MM.1S (cell line): ENCODE measurements at regions not wholly inside any gene's neighbourhood (a gene's known extent, or its start where the extent isn't known, plus 50 kb on each side); places are given as distances from the start of the nearest gene placed in this dataset.

Experiments used
- EZH2 ChIP-seq: fragments of 300-600 bp; sonication (generic); optimal IDR thresholded peaks from 2 replicates; pipeline ENCODE3; 2017; ENCODE audit warnings: low read depth, mild to moderate bottlenecking, antibody characterized with exemption, low read length, mixed read lengths
- EZH2phosphoT487 ChIP-seq: fragments of 300-600 bp; sonication (generic); IDR thresholded peaks from 2 replicates; pipeline ENCODE4 v1.6.1; 2018; ENCODE audit warnings: antibody characterized with exemption, low read length
- TF ChIP-seq, protein P1 (sequence below): fragments of 300-600 bp; sonication (generic); IDR thresholded peaks from 2 replicates; pipeline ENCODE4 v1.5.1; 2016; ENCODE audit warnings: antibody characterized with exemption, low read length, mixed read lengths

- TF ChIP-seq, protein P1, sequence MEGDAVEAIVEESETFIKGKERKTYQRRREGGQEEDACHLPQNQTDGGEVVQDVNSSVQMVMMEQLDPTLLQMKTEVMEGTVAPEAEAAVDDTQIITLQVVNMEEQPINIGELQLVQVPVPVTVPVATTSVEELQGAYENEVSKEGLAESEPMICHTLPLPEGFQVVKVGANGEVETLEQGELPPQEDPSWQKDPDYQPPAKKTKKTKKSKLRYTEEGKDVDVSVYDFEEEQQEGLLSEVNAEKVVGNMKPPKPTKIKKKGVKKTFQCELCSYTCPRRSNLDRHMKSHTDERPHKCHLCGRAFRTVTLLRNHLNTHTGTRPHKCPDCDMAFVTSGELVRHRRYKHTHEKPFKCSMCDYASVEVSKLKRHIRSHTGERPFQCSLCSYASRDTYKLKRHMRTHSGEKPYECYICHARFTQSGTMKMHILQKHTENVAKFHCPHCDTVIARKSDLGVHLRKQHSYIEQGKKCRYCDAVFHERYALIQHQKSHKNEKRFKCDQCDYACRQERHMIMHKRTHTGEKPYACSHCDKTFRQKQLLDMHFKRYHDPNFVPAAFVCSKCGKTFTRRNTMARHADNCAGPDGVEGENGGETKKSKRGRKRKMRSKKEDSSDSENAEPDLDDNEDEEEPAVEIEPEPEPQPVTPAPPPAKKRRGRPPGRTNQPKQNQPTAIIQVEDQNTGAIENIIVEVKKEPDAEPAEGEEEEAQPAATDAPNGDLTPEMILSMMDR: no peak
- TF ChIP-seq EZH2 (no peak), EZH2phosphoT487 (no peak)
These were observed 302.2 kb upstream of the DDX18 start for GRCh38 chr2:117512307-117512706.
